GM12873 (cell line): ENCODE measurements at regions not wholly inside any gene's neighbourhood (a gene's known extent, or its start where the extent isn't known, plus 50 kb on each side); places are given as distances from the start of the nearest gene placed in this dataset.

Source experiments
- CTCF ChIP-seq: IDR thresholded peaks from 2 replicates; pipeline ENCODE4 v1.5.1; 2012; ENCODE audit warnings: low read depth, mild to moderate bottlenecking, moderate library complexity, low read length, control low read depth; ENCODE audit not compliant: insufficient read depth; ENCODE audit errors: missing control alignments

- no peak for TF ChIP-seq CTCF
These were observed 424.3 kb upstream of the FAT3 start for GRCh38 chr11:91800208-91800914.

GRCh38 chr11:91798240-91798639, 426.4 kb upstream of the FAT3 start:
- TF ChIP-seq CTCF = no peak

GRCh38 chr11:91796999-91797398, 427.6 kb upstream of the FAT3 start:
- no peak for TF ChIP-seq CTCF

- TF ChIP-seq CTCF = no peak
These were observed 429.3 kb upstream of the FAT3 start for GRCh38 chr11:91795139-91795887.

- no peak for TF ChIP-seq CTCF
These were observed 430.5 kb upstream of the FAT3 start for GRCh38 chr11:91794146-91794545.

- TF ChIP-seq CTCF = no peak
These were observed 431.8 kb upstream of the FAT3 start for GRCh38 chr11:91792779-91793262.

GRCh38 chr11:91791171-91791468, 433.5 kb upstream of the FAT3 start:
- TF ChIP-seq CTCF = no peak
